Stimulated activated CD4-positive, alpha-beta T cell treated with anti-CD3 and anti-CD28 coated beads, Interleukin-12 subunit alpha, Interleukin-12 subunit beta, amount 100 ng/mL, for 48 hours (primary cell): ENCODE measurements at regions not wholly inside any gene's neighbourhood (a gene's known extent, or its start where the extent isn't known, plus 50 kb on each side); places are given as distances from the start of the nearest gene placed in this dataset.
"Not testable (repeated sequence)": the region's sequence is repeated elsewhere in the genome, so short reads cannot be mapped to it uniquely, and the experiment has no call there.

Experiments
- DNase-seq, 3 donors: peaks; one replicate each; pipeline ENCODE4 v3.0.0-alpha.2; 2020; ENCODE audit warnings: low read depth in 2 of 3, low spot score in 1 of 3

DNA sequence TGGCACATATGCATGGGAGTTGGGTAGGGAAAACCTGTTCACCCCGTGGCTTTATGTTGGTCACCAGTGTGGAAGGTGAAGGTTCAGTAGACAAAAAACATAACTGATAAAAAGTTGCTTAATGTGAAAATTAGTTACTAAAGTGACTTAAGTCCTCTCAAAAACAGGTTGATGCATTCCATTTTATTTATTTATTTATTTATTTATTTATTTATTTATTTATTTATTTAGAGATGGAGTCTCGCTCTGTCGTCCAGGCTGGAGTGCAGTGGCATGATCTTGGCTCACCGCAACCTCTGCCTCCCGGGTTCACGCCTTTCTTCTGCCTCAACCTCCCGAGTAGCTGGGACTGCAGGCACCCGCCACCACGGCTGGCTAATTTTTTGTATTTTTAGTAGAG, 541.0 kb downstream of the DCDC2C start:
- DNase-seq: not testable (repeated sequence)

DNA sequence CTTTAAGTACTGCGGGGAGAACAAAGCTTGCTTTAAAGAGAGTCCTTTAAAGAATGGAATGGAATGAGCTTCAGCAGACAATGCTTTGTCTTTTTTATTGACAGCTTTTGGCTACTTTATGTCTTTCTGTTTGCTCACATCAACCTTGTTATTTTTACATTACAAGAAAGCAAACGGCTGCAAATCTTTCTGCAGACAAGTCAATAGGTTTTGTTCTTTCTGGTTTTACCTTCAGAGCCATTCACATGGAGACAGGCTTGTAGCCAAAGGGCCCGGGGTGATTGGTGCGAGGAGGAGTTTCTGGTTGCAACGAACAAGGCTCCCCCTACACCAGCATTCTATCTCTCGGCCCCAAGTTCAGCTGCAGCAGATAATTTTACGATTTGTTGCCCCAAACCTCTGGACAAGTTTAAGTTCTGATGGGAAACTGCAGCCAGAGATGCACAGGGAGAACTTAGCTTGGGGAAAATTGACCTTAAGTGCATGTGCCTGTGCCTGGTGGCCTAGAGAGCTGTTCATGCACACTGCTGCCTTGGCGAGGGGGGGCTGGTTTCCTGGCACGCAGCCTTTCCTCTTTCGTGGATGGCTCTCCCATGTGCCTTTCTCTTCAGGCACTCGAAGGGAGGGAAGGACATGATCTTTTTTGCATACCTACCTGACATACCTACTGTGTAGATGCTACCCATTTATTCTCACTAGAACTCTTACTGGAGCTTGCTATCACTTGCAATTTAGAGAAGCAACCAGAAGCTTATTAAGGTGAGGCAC, 543.2 kb downstream of the DCDC2C start:
- no peak for DNase-seq

DNA sequence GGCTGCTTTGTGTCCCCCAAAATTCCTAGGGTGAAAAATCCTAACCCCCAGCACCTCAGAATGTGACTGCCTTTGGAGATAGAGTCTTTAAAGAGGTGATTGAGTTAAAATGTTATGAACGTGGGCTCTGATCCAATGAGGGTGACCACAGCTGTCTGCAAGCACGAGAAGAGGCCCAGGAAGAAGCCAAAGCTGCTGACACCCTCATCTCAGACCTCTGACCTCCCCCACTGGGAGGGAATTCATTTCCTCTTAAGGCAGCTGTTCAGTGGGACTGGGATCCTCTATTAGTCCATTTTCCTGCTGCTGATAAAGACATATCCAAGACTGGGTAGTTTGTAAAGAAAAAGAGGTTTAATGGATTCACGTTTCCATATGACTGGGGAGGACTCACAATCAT, 544.4 kb downstream of the DCDC2C start:
- DNase-seq: no peak

DNA sequence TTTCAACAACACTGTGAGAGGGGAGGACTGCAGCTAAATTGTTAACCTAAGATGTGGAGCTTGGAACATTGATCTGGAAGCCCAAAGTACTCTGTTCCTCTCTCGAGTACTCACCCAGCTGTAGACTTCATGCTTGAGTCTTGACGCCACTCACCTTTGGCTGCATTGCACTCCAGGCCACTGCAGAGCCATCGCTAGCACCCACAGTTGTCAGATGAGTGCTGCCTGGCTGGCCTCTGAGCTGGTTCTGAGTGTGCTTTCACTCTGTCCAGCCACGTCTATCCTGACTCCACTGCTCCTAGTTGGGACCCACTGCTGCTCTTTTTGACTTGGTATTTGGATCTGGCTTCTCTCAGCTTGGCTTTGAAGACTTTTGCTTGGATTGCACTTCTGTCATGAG, 552.1 kb downstream of the DCDC2C start:
- DNase-seq: no peak

DNA sequence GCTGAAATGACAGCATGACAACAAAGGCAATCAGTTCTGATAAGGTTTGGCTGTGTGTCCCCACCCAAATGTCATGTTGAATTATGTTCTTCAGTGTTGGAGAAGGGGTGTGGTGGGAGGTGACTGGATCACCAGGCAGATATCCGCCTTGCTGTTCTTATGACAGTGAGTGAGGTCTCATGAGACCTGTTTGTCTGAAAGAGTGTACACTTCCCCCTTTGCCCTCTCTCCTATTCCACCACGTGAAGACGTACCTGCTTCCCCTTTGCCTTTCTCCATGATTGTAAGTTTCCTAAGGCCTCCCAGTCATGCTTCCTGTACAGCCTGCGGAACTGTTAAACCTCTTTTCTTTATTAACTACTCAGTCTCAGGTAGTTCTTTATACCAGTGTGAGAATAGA, 553.0 kb downstream of the DCDC2C start:
- no peak for DNase-seq

DNA sequence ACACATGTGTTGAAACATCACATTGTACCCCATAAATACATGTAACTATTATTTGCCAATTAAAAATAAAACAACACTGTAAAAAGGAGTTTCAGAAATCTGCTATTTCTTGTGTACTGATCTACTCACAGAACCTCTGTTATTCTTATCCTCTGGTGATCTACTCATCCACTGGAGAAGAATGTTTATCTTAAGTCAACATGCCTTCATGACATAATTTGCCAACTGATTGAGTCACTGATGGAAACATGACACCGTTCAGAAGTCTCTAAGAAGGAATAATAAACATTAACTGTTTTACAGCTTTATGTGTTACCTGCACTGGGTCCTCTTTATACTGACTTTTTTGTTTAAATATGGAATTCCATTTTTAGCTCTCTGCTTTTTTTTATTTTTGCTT, 555.2 kb downstream of the DCDC2C start:
- DNase-seq: no peak

DNA sequence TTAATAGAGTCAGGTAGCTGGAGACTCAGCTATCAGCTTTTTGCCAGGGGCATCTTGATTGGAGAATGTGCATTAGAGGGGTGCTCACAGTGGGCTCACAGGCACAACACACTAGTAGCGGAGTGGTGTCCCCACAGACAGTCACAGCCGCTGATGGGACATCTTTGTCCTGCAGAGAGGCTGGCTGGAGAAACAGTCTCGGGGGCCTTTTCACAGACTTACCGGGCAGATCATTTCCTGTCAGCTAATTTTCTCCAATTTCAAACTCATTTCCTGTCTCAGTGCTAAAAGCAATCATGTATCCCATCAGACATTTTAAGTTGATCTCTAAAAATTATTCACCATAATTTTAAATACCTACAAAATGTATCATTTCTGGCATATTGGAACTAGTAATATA, 562.6 kb downstream of the DCDC2C start:
- DNase-seq: no peak

DNA sequence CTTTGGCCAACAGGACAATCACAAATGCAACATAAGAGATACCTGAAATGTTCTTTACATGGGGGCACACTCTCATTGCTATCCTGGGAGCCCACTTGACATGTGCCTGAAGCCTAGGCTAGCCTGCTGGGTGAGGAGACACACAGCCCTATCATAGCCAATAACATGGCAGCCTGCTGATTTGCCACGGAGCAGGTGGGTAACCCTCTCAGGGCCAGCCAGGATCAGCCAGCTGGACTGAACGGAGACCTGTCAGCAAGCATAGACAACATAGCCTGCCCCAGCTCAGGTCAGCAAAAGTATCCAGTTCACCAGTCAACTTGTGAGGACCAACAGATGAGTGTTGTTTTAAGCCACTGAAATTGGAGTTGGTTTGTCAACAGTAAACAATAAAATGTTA, 566.5 kb downstream of the DCDC2C start:
- DNase-seq: no peak

DNA sequence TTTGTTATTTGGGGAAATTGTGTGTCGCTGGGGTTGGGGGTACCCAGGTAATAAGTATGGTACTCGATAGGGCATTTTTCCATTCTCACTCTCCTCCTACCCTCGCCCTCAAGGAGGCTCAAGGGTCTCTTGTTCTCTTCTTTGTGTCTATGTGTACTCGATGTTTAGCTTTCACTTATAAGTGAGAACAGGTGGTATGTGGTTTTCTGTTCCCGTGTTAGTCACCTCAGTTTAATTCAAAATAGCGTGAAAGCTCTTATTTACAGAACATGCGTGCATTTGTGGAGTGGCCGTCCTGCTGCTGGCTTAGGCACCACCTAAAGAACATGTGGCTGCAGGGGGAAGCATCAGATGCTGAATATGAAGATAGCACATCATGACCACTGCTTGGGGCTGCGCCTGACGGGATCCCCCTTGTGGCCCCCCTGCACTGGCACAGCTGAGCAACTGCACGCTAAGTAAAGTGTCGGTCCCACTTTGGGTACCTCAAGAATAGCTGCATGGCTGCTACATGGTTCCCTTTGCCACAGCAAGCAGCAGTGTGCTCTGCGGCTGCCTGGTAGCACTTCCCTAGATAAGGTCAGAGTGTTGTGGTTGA, 569.0 kb downstream of the DCDC2C start:
- DNase-seq: no peak

DNA sequence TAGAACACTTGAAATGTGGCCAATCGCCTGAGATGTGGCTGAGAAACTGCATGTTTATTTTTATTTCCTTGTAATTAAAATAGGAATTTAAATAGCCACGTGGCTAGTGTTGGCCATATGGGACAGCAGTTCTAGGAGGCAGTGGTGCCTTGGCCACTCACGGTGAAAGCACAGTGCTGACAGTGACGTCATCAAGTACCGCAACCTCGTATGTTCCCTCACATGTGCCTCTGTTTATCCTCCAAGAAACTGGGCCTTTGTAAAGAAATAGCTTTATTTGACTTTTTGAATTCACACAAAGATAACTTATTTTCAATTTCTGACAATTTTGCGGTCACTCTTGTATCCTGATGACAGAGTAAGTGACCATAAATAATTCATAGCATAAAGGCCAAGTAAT, 575.0 kb downstream of the DCDC2C start:
- DNase-seq: no peak

DNA sequence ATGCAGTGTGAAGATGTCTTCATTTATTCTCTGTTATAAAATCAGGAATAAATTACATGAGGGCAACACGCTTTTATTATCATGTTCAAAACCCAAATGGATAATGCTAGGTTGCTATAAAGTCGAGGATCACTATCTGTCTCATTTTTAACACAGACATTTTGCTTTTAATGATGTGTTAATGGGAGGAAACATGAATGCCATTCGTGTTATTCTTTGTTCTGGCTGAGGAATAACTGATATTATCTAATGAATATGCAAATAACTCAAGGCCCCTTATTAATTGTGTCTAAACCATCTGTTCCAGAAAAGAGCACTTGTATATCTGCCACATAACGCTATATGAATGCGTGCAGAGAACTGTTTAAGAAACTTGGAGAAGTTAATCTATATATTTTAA, 576.1 kb downstream of the DCDC2C start:
- no peak for DNase-seq

DNA sequence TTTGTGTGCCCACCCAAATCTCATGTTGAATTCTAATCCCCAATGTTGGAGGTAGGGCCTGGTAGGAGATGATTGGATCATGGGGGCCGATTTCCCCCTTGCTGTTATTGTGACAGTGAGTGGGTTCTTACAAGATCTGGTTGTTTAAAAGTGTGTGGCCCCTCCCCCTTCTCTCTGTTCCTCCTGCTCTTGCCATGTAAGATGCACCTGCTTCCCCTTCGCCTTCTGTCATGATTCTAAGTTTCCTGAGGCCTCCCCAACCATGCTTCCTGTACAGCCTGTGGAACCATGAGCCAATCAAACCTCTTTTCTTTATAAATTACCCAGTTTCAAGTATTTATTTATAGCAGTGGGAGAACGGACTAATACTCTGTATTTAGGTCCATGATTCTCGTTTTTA, 588.1 kb downstream of the DCDC2C start:
- no peak for DNase-seq

DNA sequence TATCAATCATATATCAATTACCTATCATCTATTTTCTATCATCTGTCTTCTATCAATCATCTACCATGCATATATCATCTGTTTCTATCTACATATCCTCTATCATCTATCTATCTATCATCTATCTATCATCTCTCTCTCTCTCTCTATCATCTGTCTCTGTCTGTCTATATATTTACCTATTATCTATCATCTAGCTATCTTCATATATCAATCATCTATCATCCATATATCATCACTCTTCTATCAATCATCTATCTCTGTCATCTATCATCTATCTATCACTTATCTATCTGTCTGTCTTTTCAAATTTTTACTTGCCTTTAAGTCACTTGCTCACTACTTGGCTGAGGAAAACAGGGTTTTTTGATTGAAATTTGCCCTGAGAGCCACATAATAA, 592.3 kb downstream of the DCDC2C start:
- DNase-seq: no peak

DNA sequence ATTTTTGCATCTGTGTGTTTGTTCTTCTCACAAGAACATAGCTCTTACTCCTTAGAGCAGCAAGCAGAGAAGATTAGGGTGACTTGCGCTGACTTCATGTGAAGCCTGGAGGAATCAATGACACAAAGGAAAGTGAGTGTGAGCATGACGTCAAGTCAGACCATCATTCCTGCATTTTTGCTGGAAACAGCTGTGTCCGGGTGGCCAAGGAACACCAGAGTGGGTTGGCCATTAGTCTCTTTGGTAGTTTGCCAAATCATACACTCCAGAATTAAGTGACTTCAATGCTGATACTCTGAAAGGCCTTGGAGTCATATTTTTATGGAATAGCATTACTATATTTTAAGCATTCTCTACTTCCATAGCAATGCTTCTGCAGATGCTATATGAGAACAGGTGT, 597.2 kb downstream of the DCDC2C start:
- no peak for DNase-seq

DNA sequence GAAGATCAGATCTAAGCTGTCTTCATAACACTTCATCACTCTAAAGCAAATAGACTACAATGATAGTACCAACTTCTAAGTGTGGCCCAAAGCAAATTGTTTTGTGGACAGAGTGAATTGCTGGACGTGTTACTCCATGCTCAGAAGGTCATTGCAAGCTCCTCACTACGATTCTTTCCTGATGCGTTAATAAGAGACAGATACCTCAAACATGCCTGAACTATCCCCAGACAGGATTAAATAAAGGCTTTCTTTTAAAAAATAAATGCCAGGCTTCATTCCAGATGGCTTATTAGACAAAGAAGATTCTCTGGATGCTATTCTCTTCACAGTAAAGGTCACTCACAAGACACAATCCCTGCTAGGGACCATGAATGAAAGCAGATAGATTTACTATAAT, 621.2 kb downstream of the DCDC2C start:
- DNase-seq: no peak

DNA sequence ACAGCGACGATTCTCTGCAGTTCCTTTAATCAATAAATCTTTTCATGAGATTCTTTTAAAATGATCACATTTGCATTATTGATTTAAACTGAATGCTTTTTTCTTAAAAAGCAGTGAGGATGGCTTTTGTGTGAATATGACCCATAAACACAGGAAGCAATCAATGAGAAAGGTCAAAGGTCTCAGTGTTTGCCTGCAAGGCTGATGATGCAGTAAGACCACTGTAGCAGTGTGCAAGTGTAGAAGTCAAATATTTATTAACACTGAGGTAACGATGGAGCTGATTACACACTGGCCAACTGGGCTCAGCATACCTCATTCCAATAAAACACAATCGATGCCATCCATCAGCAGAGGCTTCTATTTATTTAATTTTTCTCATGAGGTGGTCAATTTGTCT, 633.5 kb downstream of the DCDC2C start:
- no peak for DNase-seq

DNA sequence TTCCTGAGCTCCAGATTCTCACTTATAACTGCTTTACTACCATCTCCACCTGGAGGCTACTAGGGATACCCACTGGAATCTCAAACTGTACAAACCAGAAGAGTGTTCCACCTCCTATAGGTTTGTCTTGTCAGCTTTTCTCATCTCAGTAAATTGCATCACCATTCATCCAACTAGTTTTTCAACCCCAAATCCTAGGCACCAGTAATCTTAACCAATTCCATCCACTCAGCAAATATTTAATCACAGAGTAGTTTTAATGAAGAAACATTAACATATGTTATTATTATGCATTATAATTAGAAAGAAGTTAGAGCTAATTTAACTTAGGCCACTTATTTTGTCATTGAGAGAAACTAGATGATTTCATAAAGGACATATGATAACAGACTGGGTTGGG, 635.0 kb downstream of the DCDC2C start:
- DNase-seq: no peak

DNA sequence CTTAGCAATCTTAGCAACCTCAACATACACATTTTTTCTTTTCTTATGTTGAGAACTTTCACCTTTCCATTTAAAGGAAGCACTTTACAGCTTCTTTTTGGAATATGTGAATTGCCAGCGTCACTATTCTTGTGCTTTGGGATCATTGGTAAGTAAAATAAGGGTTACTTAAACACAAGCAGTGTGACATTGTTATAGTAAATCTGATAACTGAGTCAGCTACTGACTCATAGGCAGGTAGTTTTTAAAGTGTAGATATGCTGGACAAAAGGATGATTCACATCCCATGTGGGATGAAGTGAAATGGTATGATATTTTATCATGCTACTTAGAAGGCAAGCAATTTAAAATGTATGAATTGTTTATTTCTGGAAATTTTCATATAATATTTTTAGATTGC, 637.2 kb downstream of the DCDC2C start:
- no peak for DNase-seq

DNA sequence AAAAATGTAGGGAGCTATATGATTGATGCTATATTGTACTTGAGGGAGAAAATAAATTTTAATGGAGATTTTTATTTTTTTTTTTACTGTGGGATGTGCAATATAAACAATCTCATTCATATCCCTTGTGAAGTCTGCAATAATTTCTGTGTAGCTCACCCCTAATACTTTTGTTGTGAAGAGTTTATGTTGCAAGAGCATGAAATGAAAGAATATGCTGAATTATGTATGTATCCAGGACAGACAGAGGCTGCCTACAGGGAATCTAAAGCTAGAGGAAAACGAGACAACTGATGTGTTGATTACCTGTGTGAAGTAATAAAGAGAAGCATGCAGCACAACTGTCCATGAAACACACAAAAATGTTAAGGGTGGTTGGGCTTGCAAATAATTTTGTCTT, 643.3 kb downstream of the DCDC2C start:
- no peak for DNase-seq

DNA sequence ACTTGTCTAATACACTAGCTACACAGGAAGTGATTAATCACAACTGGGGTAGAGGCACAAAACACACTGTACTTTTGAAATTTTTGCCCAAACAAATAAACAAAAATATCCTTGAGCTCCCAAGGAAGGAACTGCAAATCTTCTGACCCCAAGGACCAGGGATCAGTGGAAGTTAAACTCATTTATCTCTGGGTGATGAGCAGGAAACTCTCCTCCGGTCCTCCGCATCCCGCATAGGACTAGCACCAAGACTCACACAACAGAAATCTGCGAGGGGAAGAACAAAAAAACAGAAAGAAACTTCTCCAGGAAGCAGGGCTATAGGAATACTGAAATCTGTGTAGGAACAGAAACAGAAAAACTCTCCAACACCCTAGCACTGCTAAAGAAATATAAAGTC, 650.3 kb downstream of the DCDC2C start:
- no peak for DNase-seq

DNA sequence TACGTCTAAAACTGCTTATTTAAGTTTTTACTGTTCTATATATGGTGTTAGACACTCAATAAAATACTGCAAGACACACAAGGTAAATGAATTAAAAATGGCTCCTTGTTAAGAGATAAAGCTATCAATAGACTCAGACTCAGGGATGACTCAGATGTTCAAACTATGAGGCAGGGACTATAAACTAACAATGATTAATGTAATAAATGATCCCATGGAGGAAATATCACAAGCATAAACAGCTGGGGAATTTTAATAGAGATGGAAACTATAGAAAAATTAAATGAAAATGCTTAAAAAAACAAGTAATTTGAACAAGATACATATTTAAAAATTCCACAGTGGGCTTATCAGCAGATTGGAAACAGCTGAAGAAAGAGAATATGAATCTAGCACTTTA, 650.8 kb downstream of the DCDC2C start:
- DNase-seq: no peak

DNA sequence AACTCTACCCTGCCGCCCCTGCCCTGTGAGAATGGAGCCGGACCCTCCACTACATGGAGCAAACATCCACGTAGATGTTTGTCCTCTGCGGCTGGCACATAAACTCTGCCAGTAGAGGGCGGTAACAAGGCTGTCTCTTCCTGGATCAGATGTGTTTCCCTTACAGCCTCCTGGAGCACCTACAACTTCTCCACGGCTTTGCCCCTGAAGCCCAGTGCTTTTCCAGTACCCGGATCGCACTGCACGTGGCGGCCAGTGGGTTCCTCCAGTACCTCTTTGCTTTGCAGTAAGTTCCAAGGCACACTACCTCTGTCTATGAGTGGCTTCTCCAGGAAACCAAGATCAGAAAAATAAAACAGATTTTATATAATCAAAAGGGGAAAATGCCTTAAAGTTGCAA, 651.3 kb downstream of the DCDC2C start:
- DNase-seq: peak in 1 of 3 donors; percentile 4

DNA sequence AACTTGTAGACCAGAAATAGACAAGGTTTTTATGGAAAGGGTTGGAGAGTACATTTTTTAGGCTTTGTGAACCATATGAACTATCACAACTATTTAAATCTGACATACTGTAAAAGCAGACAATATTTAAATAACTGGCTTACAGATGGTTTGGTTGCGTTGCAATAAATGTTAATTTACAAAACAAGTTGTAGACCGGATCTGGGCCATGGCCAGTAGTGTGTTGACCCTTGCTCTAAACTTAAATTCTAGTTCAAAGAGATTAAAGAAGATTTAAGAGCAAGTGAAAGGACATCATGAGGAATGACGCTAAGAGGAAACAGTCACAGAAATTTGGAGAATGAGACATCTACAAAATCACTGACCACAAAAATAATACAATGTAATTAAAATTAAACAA, 652.7 kb downstream of the DCDC2C start:
- no peak for DNase-seq
